ENCODE measurements at regions not wholly inside any gene's neighbourhood (a gene's known extent, or its start where the extent isn't known, plus 50 kb on each side); places are given as distances from the start of the nearest gene placed in this dataset.
A peak's percentile ranks its signal among the peaks of the same experiment; 100 is the strongest.
"Not testable (repeated sequence)": the region's sequence is repeated elsewhere in the genome, so short reads cannot be mapped to it uniquely, and the experiment has no call there.

- no peak for TF ChIP-seq CTCF (IDR thresholded peaks at IDR 0.05; ENCODE audit: insufficient read depth, low read depth, low read length, missing control alignments)
- H3K4me3 ChIP-seq (ENCODE audit: low read length): no peak overlapping the region
- no peak for DNase-seq (ENCODE audit: low read depth)
These were observed 330.1 kb upstream of the VCX start for GRCh38 chrX:7512845-7513244.

DNA sequence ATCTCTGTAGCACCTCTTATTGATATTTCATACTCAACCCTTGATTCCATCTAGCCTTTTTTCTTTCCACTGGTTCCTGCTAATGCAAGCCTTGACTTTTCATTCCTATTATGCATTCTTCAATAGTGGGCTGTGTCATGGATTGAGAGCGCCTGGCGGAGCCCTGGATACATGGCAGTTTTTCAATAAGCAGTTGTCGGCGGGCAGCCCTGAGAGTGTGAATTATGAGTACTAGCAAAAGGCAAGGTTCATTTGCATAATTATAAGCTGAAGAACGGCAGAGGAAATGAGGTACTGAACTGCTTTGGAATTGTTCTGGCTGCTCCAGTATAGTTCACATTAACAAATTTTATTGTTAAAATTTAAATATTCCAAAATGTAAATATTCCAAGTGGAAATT lies 339.7 kb upstream of the VCX start:
- no peak overlapping the region for H3K4me3 ChIP-seq (ENCODE audit: low read length)
- DNase-seq (ENCODE audit: low read depth): no peak
- no peak for TF ChIP-seq CTCF (IDR thresholded peaks at IDR 0.05; ENCODE audit: insufficient read depth, low read depth, low read length, missing control alignments)

- TF ChIP-seq CTCF (IDR thresholded peaks at IDR 0.05; ENCODE audit: insufficient read depth, low read depth, low read length, missing control alignments): no peak
These were observed 342.6 kb upstream of the VCX start for GRCh38 chrX:7500386-7500785.

GRCh38 chrX:7486505-7486904 lies 338.6 kb upstream of the PUDP start:
- no peak overlapping the region for H3K4me3 ChIP-seq (ENCODE audit: low read length)
- TF ChIP-seq CTCF (IDR thresholded peaks at IDR 0.05; ENCODE audit: insufficient read depth, low read depth, low read length, missing control alignments): no peak
- DNase-seq (ENCODE audit: low read depth): no peak

More at GRCh38 chrX:7500386-7500785, 342.6 kb upstream of the VCX start:
- no peak overlapping the region for H3K4me3 ChIP-seq (ENCODE audit: low read length)
- DNase-seq (ENCODE audit: low read depth): no peak

- no peak for DNase-seq (ENCODE audit: low read depth)
- no peak overlapping the region for H3K4me3 ChIP-seq (ENCODE audit: low read length)
- no peak for TF ChIP-seq CTCF (IDR thresholded peaks at IDR 0.05; ENCODE audit: insufficient read depth, low read depth, low read length, missing control alignments)
These were observed 337.1 kb upstream of the PUDP start for GRCh38 chrX:7485061-7485460.

DNA sequence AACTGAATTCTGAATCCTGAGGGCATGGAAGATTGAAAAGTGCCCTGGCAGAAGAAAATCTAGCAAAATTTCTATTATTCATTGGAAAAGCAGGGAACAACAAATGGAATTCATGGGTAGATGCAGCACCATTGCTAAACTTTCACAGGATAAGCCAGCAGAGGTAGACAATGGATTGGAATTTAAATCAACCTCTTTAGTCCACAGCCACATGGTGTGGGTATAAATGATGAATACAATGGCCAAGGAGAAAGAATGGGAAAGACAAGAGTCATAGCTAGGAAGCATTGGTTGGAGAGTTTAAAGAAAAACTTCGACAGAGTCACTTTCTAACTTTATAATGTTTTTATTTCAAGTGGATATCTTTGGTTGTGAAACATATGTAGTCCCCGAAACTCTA lies 332.8 kb upstream of the PUDP start:
- TF ChIP-seq CTCF (IDR thresholded peaks at IDR 0.05; ENCODE audit: insufficient read depth, low read depth, low read length, missing control alignments): no peak
- no peak overlapping the region for H3K4me3 ChIP-seq (ENCODE audit: low read length)
- DNase-seq (ENCODE audit: low read depth): no peak

DNA sequence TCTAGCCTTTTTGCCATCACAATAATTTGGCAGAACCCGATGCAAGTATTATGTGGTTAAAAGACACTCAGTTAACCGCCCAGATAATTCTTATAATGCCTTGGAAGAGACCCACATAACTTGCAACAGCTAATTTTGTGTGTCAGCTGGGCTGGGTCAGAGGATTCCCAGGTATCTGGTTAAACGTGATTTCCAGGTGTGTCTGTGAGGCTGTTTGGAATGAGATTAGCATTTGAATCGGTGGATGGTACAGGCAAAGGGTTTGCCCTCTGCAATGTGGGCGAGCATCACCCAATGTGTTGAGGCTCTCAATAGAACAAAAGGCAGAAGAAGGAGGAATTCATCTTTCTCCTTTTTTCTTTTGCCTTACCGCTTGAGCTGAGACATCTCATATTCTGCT lies 314.2 kb upstream of the PUDP start:
- peak; percentile 15 for DNase-seq (ENCODE audit: low read depth)
- H3K4me3 ChIP-seq (ENCODE audit: low read length): no peak overlapping the region
- no peak for TF ChIP-seq CTCF (IDR thresholded peaks at IDR 0.05; ENCODE audit: insufficient read depth, low read depth, low read length, missing control alignments)

DNA sequence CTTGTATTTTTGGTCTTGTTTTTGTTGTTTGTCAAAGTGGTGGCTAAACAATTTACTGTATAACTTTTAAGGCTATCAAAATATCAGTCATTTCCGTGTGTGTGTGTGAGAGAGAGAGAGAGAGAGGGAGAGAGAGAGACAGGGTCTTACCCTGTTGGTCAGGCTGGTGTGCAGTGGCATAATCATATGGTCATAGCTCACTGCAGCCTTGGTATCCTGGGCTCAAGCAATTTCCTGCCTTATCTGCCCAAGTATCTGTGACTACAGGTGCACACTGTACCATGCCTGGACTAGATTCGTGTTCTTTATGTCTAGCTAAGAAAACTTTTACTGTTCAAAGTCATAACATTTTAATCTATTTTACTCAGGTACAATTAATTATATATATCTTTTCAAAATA lies 313.1 kb upstream of the PUDP start:
- H3K4me3 ChIP-seq (ENCODE audit: low read length): not testable (repeated sequence)

More for the DNA sequence above, 313.1 kb upstream of the PUDP start:
- DNase-seq (ENCODE audit: low read depth): not testable (repeated sequence)
